Rectal smooth muscle tissue (tissue), 1 donor: ENCODE measurements at regions not wholly inside any gene's neighbourhood (a gene's known extent, or its start where the extent isn't known, plus 50 kb on each side); places are given as distances from the start of the nearest gene placed in this dataset.
"Not testable (repeated sequence)": the region's sequence is repeated elsewhere in the genome, so short reads cannot be mapped to it uniquely, and the experiment has no call there.

Experiments
- H3K27ac ChIP-seq: one replicate; pipeline ENCODE4 v1.7.0; 2013; ENCODE audit warnings: low read depth, low read length, inconsistent platforms
- H3K27me3 ChIP-seq: one replicate; pipeline ENCODE4 v1.7.0; 2013; ENCODE audit warnings: low read length; ENCODE audit not compliant: control insufficient read depth, insufficient read depth
- H3K36me3 ChIP-seq: one replicate; pipeline ENCODE4 v1.7.0; 2013; ENCODE audit warnings: low read length; ENCODE audit not compliant: control insufficient read depth, insufficient read depth
- H3K4me1 ChIP-seq: one replicate; pipeline ENCODE4 v1.7.0; 2013; ENCODE audit warnings: low read length; ENCODE audit not compliant: control insufficient read depth, insufficient read depth
- H3K4me3 ChIP-seq: one replicate; pipeline ENCODE4 v1.7.0; 2013; ENCODE audit warnings: low read length
- H3K9ac ChIP-seq: one replicate; pipeline ENCODE4 v1.7.0; 2013; ENCODE audit warnings: low read length

- Histone ChIP-seq H3K36me3 (no peaks in the 10 kb centered on the region), H3K27me3 (no peaks in the 10 kb centered on the region), H3K4me3 (no peak overlapping the region)
Observed at GRCh38 chr4:97238956-97239666, 904.2 kb downstream of the STPG2 start.

GRCh38 chr4:97239667-97239997, 903.6 kb downstream of the STPG2 start:
- no peaks in the 10 kb centered on the region for H3K4me1 ChIP-seq
- H3K27me3 ChIP-seq: no peaks in the 10 kb centered on the region
- H3K4me3 ChIP-seq: no peak overlapping the region

More at GRCh38 chr4:97238956-97239666, 904.2 kb downstream of the STPG2 start:
- H3K4me1 ChIP-seq: no peaks in the 10 kb centered on the region
- no peak overlapping the region for H3K27ac ChIP-seq
- H3K9ac ChIP-seq: no peak overlapping the region

DNA sequence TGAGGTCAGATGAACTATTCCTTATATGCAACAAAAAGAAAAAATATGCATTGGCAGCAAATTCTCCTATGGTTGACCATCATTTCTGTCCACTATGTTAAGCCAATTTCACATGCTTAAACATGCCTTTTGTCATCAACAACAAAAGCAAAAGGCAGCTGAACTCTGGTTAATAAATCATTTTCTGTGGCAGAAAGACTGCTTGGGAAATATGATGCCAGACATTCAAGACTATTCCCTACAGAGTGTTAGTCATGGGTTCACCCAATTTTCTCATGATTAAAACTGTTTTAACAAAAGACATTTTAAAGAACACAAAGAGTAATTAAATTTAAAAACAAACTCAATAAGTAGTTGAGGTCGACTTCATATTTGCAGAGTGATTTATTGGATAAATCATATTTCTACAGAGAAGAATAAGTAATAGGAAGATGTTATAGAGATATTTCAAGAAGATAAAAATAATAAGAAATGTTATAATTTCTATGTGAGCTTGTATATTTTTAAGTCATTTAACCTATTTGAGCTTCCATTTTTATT, 890.6 kb downstream of the STPG2 start:
- Histone ChIP-seq H3K4me3 (no peak overlapping the region), H3K36me3 (no peaks in the 10 kb centered on the region), H3K9ac (no peak overlapping the region), H3K4me1 (no peaks in the 10 kb centered on the region), H3K27ac (no peak overlapping the region), H3K27me3 (no peaks in the 10 kb centered on the region)

More at GRCh38 chr4:97239667-97239997, 903.6 kb downstream of the STPG2 start:
- Histone ChIP-seq H3K36me3 (no peaks in the 10 kb centered on the region), H3K9ac (no peak overlapping the region), H3K27ac (no peak overlapping the region)

- H3K9ac ChIP-seq: no peak overlapping the region
Observed at GRCh38 chr4:97262769-97263168, 880.5 kb downstream of the STPG2 start.

GRCh38 chr4:97270051-97270450, 873.2 kb downstream of the STPG2 start:
- no peak overlapping the region for H3K4me3 ChIP-seq
- H3K4me1 ChIP-seq: no peaks in the 10 kb centered on the region
- no peaks in the 10 kb centered on the region for H3K36me3 ChIP-seq
- no peak overlapping the region for H3K9ac ChIP-seq
- H3K27me3 ChIP-seq: no peaks in the 10 kb centered on the region
- H3K27ac ChIP-seq: no peak overlapping the region

More at GRCh38 chr4:97262769-97263168, 880.5 kb downstream of the STPG2 start:
- no peak overlapping the region for H3K4me3 ChIP-seq
- H3K27me3 ChIP-seq: no peaks in the 10 kb centered on the region
- H3K4me1 ChIP-seq: no peaks in the 10 kb centered on the region
- H3K36me3 ChIP-seq: no peaks in the 10 kb centered on the region
- no peak overlapping the region for H3K27ac ChIP-seq

- no peak overlapping the region for H3K27ac ChIP-seq
- H3K36me3 ChIP-seq: no peaks in the 10 kb centered on the region
- H3K9ac ChIP-seq: no peak overlapping the region
- no peaks in the 10 kb centered on the region for H3K4me1 ChIP-seq
- H3K27me3 ChIP-seq: no peaks in the 10 kb centered on the region
- no peak overlapping the region for H3K4me3 ChIP-seq
Observed at GRCh38 chr4:97279391-97279790, 863.9 kb downstream of the STPG2 start.

DNA sequence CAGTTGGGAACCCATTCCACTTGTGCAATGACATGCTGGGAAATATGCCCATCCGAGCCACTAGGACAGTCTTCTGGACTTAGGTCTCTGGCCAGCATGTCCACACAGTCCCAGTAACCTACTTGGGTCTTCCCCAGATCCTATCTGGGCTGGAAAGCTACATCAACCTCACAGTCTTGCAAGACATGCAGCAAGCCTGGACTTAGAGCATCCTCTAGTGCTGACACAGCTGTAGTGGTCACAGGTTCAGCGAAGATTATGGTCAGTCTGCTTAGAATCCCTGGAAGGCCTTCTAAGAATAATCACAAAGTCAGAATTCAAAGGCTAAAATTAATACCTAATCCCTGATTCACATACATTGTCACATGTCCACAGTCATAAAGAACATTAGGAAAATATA, 842.7 kb downstream of the STPG2 start:
- H3K9ac ChIP-seq: no peak overlapping the region
- H3K4me3 ChIP-seq: no peak overlapping the region
- no peaks in the 10 kb centered on the region for H3K36me3 ChIP-seq
- H3K27ac ChIP-seq: no peak overlapping the region
- no peaks in the 10 kb centered on the region for H3K27me3 ChIP-seq
- no peaks in the 10 kb centered on the region for H3K4me1 ChIP-seq

DNA sequence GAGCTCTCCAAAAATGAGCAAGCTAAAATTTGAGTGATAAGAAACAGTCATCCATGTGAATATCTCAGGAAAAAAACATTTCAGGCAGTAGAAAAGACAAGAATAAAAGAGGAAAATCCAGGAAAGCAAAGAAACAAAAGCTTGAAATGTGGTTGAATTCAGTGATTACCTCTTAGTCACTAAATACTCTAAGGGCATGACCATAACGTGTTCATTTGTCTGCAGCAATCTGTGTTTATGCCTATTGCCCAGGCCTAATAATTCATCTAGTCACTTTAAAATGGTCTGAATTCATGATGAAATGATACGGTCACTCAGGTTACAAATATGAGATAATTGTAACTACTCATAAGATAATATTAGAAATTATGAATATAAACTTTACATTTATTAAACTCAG, 837.9 kb downstream of the STPG2 start:
- Histone ChIP-seq H3K4me3 (no peak overlapping the region), H3K4me1 (no peaks in the 10 kb centered on the region), H3K27ac (no peak overlapping the region), H3K27me3 (no peaks in the 10 kb centered on the region), H3K9ac (no peak overlapping the region), H3K36me3 (no peaks in the 10 kb centered on the region)

GRCh38 chr4:97309121-97309520, 834.2 kb downstream of the STPG2 start:
- Histone ChIP-seq H3K9ac (no peak overlapping the region), H3K4me1 (no peaks in the 10 kb centered on the region), H3K27ac (no peak overlapping the region), H3K36me3 (no peaks in the 10 kb centered on the region), H3K27me3 (no peaks in the 10 kb centered on the region), H3K4me3 (no peak overlapping the region)

DNA sequence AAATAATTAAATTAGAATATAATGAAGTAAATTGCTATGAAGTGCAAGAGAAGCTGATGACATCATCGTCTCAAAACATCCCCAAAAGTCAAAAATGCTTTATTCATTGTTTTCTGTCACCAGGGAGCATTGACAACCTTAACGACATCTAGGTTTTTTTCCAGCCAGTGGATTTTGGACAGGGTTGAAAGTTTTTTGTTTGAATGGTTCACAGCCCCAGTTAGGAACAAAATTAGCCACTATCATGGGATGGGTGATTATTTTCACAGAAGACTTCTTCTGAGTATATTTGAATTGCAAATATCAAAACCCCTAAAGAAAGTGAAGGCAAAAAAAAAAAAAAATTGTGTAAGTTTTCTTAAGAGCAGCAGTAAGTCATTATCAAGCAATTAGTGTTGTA, 826.1 kb downstream of the STPG2 start:
- Histone ChIP-seq H3K27me3 (no peaks in the 10 kb centered on the region), H3K4me3 (no peak overlapping the region), H3K9ac (no peak overlapping the region), H3K27ac (no peak overlapping the region), H3K36me3 (no peaks in the 10 kb centered on the region), H3K4me1 (no peaks in the 10 kb centered on the region)

GRCh38 chr4:97317671-97318070, 825.6 kb downstream of the STPG2 start:
- no peaks in the 10 kb centered on the region for H3K36me3 ChIP-seq
- H3K27me3 ChIP-seq: no peaks in the 10 kb centered on the region
- no peak overlapping the region for H3K4me3 ChIP-seq
- H3K27ac ChIP-seq: no peak overlapping the region
- no peaks in the 10 kb centered on the region for H3K4me1 ChIP-seq
- H3K9ac ChIP-seq: no peak overlapping the region

GRCh38 chr4:97325751-97326150, 817.5 kb downstream of the STPG2 start:
- not testable (repeated sequence) for H3K4me3 ChIP-seq, H3K9ac ChIP-seq, H3K27me3 ChIP-seq, H3K4me1 ChIP-seq, H3K27ac ChIP-seq, H3K36me3 ChIP-seq

GRCh38 chr4:97330917-97331316, 812.4 kb downstream of the STPG2 start:
- H3K27me3 ChIP-seq: no peaks in the 10 kb centered on the region
- no peak overlapping the region for H3K27ac ChIP-seq
- H3K4me3 ChIP-seq: no peak overlapping the region
- H3K36me3 ChIP-seq: no peaks in the 10 kb centered on the region
- no peak overlapping the region for H3K9ac ChIP-seq
- no peaks in the 10 kb centered on the region for H3K4me1 ChIP-seq
